ENCODE measurements at regions not wholly inside any gene's neighbourhood (a gene's known extent, or its start where the extent isn't known, plus 50 kb on each side); places are given as distances from the start of the nearest gene placed in this dataset.

DNA sequence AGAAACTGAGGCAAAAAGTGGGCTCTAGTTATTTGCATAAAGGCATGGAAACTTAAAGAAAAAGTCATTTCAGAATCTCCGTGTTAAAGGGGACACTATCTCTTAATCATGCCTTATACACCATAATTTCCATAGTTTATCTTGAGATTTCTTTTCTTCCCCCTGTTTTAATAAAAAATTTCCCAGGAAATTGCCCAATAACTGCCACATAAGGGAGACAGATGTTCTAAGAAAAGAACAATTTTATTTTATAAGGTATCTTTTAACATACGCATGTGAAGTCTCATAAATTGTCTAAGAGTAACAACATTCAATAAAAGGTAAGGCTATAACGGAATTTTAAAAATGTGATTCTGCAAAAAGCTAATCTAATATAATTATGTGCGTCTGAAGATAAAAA is 371.3 kb downstream of the IRS2 start:
- TF ChIP-seq, protein P1, sequence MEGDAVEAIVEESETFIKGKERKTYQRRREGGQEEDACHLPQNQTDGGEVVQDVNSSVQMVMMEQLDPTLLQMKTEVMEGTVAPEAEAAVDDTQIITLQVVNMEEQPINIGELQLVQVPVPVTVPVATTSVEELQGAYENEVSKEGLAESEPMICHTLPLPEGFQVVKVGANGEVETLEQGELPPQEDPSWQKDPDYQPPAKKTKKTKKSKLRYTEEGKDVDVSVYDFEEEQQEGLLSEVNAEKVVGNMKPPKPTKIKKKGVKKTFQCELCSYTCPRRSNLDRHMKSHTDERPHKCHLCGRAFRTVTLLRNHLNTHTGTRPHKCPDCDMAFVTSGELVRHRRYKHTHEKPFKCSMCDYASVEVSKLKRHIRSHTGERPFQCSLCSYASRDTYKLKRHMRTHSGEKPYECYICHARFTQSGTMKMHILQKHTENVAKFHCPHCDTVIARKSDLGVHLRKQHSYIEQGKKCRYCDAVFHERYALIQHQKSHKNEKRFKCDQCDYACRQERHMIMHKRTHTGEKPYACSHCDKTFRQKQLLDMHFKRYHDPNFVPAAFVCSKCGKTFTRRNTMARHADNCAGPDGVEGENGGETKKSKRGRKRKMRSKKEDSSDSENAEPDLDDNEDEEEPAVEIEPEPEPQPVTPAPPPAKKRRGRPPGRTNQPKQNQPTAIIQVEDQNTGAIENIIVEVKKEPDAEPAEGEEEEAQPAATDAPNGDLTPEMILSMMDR (tag by site-specific recombination; IDR thresholded peaks at IDR 0.05): no peak
- TF ChIP-seq, protein P2, sequence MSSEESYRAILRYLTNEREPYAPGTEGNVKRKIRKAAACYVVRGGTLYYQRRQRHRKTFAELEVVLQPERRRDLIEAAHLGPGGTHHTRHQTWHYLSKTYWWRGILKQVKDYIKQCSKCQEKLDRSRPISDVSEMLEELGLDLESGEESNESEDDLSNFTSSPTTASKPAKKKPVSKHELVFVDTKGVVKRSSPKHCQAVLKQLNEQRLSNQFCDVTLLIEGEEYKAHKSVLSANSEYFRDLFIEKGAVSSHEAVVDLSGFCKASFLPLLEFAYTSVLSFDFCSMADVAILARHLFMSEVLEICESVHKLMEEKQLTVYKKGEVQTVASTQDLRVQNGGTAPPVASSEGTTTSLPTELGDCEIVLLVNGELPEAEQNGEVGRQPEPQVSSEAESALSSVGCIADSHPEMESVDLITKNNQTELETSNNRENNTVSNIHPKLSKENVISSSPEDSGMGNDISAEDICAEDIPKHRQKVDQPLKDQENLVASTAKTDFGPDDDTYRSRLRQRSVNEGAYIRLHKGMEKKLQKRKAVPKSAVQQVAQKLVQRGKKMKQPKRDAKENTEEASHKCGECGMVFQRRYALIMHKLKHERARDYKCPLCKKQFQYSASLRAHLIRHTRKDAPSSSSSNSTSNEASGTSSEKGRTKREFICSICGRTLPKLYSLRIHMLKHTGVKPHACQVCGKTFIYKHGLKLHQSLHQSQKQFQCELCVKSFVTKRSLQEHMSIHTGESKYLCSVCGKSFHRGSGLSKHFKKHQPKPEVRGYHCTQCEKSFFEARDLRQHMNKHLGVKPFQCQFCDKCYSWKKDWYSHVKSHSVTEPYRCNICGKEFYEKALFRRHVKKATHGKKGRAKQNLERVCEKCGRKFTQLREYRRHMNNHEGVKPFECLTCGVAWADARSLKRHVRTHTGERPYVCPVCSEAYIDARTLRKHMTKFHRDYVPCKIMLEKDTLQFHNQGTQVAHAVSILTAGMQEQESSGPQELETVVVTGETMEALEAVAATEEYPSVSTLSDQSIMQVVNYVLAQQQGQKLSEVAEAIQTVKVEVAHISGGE (tag by site-specific recombination; conservative IDR thresholded peaks at IDR 0.05; ENCODE audit: low read depth): no peak
- TF ChIP-seq ZNF530 (tag by site-specific recombination; IDR thresholded peaks at IDR 0.05; ENCODE audit: low read depth): no peak
- TF ChIP-seq, protein P3, sequence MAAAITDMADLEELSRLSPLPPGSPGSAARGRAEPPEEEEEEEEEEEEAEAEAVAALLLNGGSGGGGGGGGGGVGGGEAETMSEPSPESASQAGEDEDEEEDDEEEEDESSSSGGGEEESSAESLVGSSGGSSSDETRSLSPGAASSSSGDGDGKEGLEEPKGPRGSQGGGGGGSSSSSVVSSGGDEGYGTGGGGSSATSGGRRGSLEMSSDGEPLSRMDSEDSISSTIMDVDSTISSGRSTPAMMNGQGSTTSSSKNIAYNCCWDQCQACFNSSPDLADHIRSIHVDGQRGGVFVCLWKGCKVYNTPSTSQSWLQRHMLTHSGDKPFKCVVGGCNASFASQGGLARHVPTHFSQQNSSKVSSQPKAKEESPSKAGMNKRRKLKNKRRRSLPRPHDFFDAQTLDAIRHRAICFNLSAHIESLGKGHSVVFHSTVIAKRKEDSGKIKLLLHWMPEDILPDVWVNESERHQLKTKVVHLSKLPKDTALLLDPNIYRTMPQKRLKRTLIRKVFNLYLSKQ (tag by site-specific recombination; IDR thresholded peaks at IDR 0.05; ENCODE audit: borderline replicate concordance): no peak
